HG02571 (cell line): ENCODE measurements at regions not wholly inside any gene's neighbourhood (a gene's known extent, or its start where the extent isn't known, plus 50 kb on each side); places are given as distances from the start of the nearest gene placed in this dataset.

Experiments used
- ATAC-seq: cut with Tn5 transposase; IDR thresholded peaks from one replicate; pipeline ENCODE4 v1.9.1; 2021; ENCODE audit warnings: mild to moderate bottlenecking, moderate library complexity; ENCODE audit not compliant: unreplicated experiment

DNA sequence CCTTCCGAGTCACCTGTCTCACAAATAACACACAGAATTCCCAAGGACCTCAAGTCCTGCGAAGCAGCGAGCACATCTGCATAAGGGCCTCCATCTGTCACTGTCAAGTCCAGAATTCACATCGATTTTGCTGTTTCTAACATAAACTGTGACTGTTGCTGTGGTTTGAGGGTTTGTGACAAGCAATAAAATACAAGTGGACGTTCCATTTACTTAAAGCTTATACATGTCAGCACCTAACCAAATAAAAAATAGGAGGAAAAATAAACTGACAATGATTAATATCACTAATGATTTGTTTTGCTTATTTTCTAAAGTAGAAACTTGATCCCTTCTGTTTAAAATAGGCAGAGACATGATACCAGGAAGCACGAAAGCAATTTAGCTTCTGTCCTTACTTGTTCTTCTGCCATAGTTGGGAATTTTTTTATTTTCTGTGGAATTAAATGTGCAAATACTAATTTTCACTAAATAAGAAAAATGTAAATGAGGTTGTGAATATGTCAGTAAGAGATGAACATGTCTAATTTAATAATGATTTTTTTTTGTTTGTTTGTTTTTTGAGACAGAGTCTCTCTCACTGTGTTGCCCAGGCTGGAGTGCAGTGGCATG lies 279.1 kb downstream of the FGF9 start:
- ATAC-seq: no peak

- ATAC-seq: no peak
Measured at GRCh38 chr13:21956666-21957065, 285.8 kb downstream of the FGF9 start.

GRCh38 chr13:21957833-21958232 lies 287.0 kb downstream of the FGF9 start:
- ATAC-seq: no peak

DNA sequence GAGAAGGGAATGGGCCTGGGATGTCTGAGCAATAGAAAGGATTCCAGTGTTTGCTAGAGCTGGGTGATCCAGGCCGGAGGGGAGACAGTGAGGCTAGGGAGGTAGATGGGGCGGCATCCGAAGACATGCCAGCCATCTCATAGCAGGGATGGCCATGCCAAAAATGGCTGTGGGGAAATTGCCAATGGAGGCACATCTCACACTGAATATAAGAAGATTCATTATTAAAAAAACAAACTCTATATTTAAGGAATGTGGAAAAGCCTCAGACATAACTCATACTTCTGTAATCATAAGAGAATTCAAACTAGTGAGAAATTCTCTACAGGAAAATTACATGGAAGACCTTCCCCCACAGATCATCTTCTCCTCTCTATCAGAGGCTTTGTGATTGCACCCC lies 289.2 kb downstream of the FGF9 start:
- ATAC-seq: no peak

DNA sequence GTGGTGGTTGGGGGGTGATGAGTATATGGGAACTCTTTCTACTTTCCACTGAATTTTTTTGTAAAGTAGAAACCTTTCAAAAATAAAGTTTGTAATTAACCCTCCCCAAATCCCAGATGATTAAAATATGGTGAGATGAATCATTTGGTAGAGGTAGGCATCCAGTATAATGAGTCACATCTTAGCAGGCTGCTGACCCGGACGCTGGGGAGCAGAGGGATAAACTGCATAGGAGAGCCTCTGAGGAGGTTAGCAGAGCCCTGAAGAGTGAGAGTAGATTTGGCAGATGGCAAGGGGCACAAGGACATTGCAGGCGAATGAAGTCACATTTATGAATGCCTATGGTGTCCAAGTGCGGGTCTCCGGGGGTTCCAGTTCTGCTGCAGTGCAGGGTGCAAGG lies 293.8 kb downstream of the FGF9 start:
- no peak for ATAC-seq

GRCh38 chr13:21965095-21965494 lies 294.2 kb downstream of the FGF9 start:
- ATAC-seq: no peak

- ATAC-seq: no peak
Measured at GRCh38 chr13:21966014-21966413, 295.1 kb downstream of the FGF9 start.

DNA sequence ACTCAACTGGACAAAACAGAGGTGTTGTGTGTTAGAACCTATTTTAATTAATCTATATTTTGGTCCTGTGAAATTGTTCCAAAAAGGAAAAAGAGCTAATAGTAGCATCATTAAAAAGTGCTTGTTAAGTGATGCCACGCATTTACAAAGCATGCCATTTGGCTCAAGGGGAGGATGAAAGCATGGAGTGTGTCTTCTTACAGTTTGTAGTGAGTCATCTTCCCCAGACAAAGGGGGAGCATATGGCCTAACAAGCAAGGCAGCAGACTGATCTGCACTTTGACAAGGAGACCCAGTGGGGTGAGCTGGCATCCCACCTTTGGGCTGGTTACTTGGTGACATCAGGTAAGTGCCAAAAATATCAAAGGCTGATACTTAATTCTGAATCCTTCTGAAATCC lies 297.0 kb downstream of the FGF9 start:
- no peak for ATAC-seq

- no peak for ATAC-seq
Measured at GRCh38 chr13:21970172-21970571, 299.3 kb downstream of the FGF9 start.

DNA sequence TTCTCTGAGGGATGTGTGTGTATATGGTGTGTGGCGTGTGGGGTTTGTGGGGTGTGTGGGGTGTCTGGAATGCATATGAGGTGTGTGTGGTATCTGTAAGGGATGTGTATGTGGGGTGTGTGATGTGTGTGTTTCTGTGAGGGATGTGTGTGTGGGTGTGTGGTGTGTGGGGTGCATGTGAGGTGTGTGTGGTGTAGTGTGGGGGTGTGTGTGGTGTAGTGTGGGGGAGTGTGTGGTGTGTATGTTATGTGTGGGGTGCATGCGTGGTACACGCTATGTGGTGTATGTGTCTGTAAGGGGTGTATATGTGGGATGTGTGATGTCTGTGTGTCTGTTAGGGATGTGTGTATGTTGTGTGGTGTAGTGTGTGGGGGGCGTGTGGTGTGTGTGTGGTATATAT lies 300.0 kb downstream of the FGF9 start:
- ATAC-seq: no peak

- ATAC-seq: no peak
Measured at GRCh38 chr13:21971662-21972621, 301.1 kb downstream of the FGF9 start.

- ATAC-seq: no peak
Measured at GRCh38 chr13:21973437-21974125, 302.7 kb downstream of the FGF9 start.

GRCh38 chr13:21974741-21975140 lies 303.9 kb downstream of the FGF9 start:
- no peak for ATAC-seq

DNA sequence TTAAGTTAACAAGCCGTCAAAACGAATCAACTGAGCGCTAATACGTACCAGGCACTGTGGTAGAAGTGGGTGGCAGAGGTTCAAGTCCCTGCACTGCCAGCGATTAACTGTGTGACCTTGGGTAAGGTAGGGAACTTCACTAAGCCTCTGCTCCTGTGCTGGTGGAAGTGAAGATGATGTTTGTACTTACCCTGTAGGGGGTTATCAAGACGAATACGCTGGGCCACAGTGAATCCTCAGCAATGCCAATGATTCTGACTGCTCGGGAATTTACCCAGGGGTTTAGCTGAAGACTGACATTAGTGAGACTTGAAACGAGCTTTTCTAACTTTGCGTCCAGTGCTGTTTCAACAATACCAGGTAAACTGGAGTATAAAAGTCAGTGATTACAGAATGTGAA lies 305.3 kb downstream of the FGF9 start:
- ATAC-seq: no peak

DNA sequence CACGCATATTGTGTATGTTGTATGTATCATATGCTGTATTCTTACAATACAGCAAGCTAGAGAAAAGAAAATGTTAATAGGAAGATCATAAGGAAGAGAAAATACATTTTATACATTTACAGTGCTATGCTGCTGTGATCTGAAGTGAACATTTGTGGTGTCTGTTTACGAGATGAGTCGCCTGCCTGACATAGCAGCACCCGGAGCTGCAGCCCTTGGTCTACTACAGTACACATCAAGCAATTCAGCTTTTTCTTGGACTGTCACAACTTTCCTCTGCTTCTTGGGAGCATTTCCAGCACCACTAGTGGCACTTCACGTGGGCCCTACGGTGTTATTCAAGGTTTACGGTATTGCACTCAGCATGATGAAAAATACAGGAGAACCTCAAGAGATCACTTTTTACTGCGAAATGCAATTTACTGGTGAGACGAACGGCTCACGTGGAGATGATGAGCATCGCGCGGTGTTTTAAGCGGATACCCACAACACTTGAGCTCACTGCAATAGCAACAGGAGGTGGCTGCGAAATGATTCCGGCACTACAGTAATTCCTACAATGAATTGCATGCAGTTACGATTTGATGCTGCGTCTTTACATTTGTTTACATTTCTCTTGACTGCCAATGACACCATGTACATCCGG lies 308.4 kb downstream of the FGF9 start:
- no peak for ATAC-seq

DNA sequence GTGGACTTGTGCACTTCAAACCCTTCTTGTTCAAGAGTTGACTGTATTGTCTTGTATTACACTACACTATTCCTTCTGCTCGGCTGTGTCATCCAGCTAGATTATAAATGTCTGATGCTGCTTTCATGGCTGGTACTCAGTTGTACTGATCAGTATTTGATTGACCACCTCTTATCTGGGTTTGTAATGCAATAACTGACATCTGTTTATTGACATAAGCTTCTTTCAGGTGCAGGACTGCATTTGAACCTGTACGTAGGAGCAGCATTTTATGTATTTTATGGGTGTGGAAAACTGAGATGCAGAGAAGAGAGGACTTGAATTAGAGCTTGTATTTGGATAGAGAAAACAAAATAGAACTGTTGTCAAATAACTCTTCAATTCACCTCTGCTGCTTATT lies 309.2 kb downstream of the FGF9 start:
- ATAC-seq: no peak

DNA sequence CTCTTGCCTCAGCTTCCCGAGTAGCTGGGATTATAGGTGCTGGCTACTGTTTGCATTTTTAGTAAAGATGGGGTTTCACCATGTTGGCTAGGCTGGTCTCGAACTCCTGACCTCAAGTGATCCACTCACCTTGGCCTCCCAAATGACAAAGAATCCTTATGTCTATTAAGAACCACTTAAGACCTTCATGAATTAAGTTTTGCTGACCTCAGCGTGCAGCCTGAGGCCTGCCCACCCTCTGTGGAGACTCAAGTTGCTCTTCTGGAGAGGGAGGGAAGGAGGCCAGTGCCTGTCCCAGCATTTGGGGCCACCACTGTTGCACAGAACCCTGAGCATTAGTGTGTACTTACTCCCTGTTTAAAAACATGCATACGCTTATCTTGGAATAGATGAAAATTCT lies 313.3 kb downstream of the FGF9 start:
- no peak for ATAC-seq

- no peak for ATAC-seq
Measured at GRCh38 chr13:21986602-21987001, 315.7 kb downstream of the FGF9 start.

GRCh38 chr13:21987793-21988192 lies 316.9 kb downstream of the FGF9 start:
- no peak for ATAC-seq

- no peak for ATAC-seq
Measured at GRCh38 chr13:21988624-21989023, 317.8 kb downstream of the FGF9 start.

GRCh38 chr13:21996049-21996448 lies 325.2 kb downstream of the FGF9 start:
- no peak for ATAC-seq
